ENCODE measurements at regions not wholly inside any gene's neighbourhood (a gene's known extent, or its start where the extent isn't known, plus 50 kb on each side); places are given as distances from the start of the nearest gene placed in this dataset.

DNA sequence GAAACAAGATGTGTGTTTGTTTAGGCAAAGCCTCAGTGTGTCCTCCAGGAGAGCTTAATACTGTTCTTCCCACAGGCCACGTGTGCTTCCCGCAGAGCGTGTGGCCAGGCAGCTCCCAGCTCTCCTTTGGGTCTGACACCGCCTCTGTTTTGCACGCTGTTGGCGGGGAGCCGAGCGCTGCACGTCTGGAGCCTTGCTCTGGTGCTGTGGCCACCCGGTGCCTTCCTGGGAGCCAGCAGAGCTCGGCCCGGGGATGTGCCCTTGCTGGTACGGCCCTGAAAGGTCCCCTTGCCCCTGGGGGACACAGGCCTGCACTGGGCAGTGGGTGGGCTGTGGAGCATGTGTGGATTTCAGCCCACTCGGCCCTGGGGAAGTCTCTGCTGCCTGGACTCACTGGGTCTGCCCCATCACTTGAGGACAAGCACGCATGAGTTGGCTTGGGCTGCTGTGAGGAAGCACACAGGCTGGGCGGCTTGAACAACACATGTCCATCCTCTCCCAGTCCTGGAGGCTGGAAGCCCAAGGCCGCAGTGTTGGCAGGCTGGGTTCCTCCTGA is 160.7 kb upstream of the HDAC4 start:
- DNase-seq (ENCODE audit: low spot score in 2 of 2), result peak; percentile 83 to 87
- Histone ChIP-seq H3K27ac (no peak overlapping the region), H3K4me3 (no peak overlapping the region), H3K36me3 (no peaks in the 10 kb centered on the region), H3K4me1 (no peaks in the 10 kb centered on the region), H3K9me3 (no peaks in the 10 kb centered on the region), H3K27me3 (no peaks in the 10 kb centered on the region)
- 64% methylated on average over 6 of the region's 17 CpGs for WGBS
- TF ChIP-seq EP300 (IDR thresholded peaks at IDR 0.05) (no peak), POLR2A (IDR thresholded peaks at IDR 0.05) (no peak), POLR2AphosphoS5 (IDR thresholded peaks at IDR 0.05) (no peak)
- TF ChIP-seq, protein P1, sequence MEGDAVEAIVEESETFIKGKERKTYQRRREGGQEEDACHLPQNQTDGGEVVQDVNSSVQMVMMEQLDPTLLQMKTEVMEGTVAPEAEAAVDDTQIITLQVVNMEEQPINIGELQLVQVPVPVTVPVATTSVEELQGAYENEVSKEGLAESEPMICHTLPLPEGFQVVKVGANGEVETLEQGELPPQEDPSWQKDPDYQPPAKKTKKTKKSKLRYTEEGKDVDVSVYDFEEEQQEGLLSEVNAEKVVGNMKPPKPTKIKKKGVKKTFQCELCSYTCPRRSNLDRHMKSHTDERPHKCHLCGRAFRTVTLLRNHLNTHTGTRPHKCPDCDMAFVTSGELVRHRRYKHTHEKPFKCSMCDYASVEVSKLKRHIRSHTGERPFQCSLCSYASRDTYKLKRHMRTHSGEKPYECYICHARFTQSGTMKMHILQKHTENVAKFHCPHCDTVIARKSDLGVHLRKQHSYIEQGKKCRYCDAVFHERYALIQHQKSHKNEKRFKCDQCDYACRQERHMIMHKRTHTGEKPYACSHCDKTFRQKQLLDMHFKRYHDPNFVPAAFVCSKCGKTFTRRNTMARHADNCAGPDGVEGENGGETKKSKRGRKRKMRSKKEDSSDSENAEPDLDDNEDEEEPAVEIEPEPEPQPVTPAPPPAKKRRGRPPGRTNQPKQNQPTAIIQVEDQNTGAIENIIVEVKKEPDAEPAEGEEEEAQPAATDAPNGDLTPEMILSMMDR (IDR thresholded peaks at IDR 0.05), result no peak

DNA sequence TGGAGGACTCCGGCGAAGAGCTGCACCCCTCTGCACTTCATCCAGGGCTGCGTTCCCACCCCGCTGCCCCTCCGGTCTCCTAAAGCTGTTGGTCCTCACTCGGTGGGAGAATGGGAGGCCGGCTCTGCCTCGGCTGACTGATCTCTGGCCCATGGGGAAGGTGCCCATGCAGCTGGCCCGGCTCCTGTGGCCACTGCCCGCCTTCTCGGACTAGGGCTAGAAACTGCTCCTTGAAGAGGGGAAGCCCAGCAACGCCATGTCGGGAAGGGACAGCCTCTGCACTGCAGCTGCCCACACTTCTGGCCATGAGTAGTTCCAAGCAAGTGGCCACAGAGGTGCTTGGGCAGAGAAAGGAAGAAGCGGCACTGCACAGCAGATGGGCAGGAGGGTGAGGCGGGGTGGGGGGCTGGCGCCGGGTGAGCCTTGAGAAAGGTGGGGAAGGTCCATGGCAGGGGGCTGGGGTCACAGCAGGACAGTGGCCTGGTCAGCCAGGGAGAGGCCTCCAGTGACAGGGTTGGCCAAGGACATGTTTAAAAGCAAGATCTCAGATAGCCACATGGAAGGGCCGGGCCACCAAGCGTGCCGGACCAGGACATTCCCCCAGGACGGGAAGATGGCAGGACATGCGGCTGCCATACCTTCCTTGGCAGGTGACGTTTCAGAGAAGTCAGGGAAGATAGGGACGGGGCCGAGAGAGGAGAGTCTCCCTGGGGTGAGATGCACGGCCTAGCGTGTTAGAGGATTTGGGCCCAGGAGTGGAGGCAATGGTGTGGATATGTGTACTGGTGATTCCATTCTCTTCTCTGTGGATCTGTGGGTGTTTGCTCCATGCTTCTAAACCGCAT is 158.8 kb upstream of the HDAC4 start:
- TF ChIP-seq EP300 (IDR thresholded peaks at IDR 0.05) (no peak), POLR2AphosphoS5 (IDR thresholded peaks at IDR 0.05) (no peak), POLR2A (IDR thresholded peaks at IDR 0.05) (no peak)
- TF ChIP-seq, protein P1 (IDR thresholded peaks at IDR 0.05), result no peak
- peak in 1 of 2 donors; percentile 76 for DNase-seq (ENCODE audit: low spot score in 2 of 2)
- Histone ChIP-seq H3K9me3 (no peaks in the 10 kb centered on the region), H3K27ac (no peak overlapping the region), H3K36me3 (no peaks in the 10 kb centered on the region), H3K4me1 (no peaks in the 10 kb centered on the region), H3K4me3 (no peak overlapping the region), H3K27me3 (no peaks in the 10 kb centered on the region)
- whole genome bisulfite sequencing, result 95% methylated on average over 17 of the region's 28 CpGs

DNA sequence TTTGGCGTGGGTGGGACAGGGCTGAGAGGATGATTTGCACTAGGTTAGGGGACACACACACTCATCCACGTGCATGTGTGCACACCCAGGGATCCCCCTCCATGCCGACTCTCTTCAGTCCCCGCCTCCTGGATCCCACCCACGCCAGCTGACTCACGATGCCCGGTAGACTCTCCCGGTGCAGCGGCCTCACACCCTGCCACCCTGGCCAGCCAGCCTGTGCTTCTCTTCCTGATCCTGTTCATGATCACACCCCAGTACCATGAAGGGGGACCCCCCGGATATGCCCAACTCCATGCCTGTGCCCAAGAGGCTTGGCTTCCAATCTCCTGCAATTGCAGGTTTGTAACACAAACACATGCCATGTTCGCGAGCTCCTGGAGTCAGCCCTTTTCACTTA is 157.8 kb upstream of the HDAC4 start:
- no peaks in the 10 kb centered on the region for H3K27me3 ChIP-seq
- no peaks in the 10 kb centered on the region for H3K36me3 ChIP-seq
- H3K4me1 ChIP-seq, result no peaks in the 10 kb centered on the region
- TF ChIP-seq POLR2AphosphoS5 (IDR thresholded peaks at IDR 0.05) (no peak), EP300 (IDR thresholded peaks at IDR 0.05) (no peak), POLR2A (IDR thresholded peaks at IDR 0.05) (no peak)
- TF ChIP-seq, protein P1 (IDR thresholded peaks at IDR 0.05), result no peak
- DNase-seq (ENCODE audit: low spot score in 2 of 2), result peak in 1 of 2 donors; percentile 74
- no peak overlapping the region for H3K4me3 ChIP-seq
- 68% methylated on average over 12 of the region's 12 CpGs for WGBS
- H3K9me3 ChIP-seq, result no peaks in the 10 kb centered on the region
- H3K27ac ChIP-seq, result no peak overlapping the region

DNA sequence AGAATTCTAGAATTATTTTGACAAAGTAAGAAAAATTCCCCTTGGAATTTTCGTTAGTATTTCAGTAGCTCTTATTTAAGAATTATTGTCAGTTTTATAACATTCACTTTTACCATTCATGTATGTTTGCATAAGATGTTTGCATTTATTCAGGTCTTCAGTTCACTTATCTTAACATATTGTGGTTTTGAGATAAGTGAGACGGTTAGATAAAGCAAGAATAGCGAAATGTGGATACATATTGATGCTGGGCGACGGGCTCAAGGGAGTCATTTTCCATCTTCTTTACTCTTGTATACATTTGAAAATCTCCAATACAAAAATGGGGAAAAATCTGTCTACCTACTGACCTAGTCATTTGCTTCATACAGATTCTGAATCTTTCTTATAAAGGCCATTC is 156.7 kb upstream of the HDAC4 start:
- Histone ChIP-seq H3K27ac (no peak overlapping the region), H3K9me3 (no peaks in the 10 kb centered on the region), H3K27me3 (no peaks in the 10 kb centered on the region), H3K36me3 (no peaks in the 10 kb centered on the region), H3K4me1 (no peaks in the 10 kb centered on the region), H3K4me3 (no peak overlapping the region)
- WGBS, result 91% methylated on average over 5 of the region's 5 CpGs
- no peak for TF ChIP-seq EP300 (IDR thresholded peaks at IDR 0.05)
- no peak for DNase-seq (ENCODE audit: low spot score in 2 of 2)

DNA sequence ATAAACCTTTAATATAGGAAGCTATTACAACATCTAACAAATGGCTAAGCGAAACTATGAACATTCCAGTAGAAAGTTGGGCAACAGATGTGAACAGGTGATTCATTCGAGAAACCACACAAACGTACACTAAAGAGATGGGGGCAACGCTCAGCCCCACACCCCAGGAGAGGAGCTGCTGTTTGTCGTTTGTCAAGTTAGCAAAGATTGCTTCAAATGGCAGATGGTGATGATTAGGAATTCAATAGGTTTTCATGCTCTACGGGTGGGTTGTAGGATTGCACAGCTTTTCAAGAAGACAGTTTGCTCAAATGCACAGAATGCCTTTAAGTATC is 154.7 kb upstream of the HDAC4 start:
- DNase-seq (ENCODE audit: low spot score in 2 of 2), result peak in 1 of 2 donors; percentile 53
- Histone ChIP-seq H3K36me3 (no peaks in the 10 kb centered on the region), H3K27me3 (no peaks in the 10 kb centered on the region), H3K4me1 (no peaks in the 10 kb centered on the region), H3K27ac (no peak overlapping the region), H3K9me3 (no peaks in the 10 kb centered on the region), H3K4me3 (no peak overlapping the region)
- 72% methylated on average over 6 of the region's 6 CpGs for WGBS
- TF ChIP-seq, protein P1 (IDR thresholded peaks at IDR 0.05), result no peak
- TF ChIP-seq POLR2A (IDR thresholded peaks at IDR 0.05) (no peak), EP300 (IDR thresholded peaks at IDR 0.05) (no peak), POLR2AphosphoS5 (IDR thresholded peaks at IDR 0.05) (no peak)

Data from suprapubic skin (tissue), 4 donors.